K562 (cell line): ENCODE measurements at regions not wholly inside any gene's neighbourhood (a gene's known extent, or its start where the extent isn't known, plus 50 kb on each side); places are given as distances from the start of the nearest gene placed in this dataset.

Experiments used
- FOSL1 ChIP-seq: fragments of 200-800 bp; sonication (Bioruptor generic); conservative IDR thresholded peaks from 2 replicates; pipeline ENCODE4 v1.6.1; 2016; ENCODE audit warnings: missing genetic modification characterization, missing compliant biosample characterization
- GTF3C2 ChIP-seq: IDR thresholded peaks from 3 replicates; pipeline ENCODE4 v1.6.1; 2011; ENCODE audit warnings: borderline replicate concordance, mild to moderate bottlenecking, moderate library complexity; ENCODE audit not compliant: insufficient read length; ENCODE audit errors: extremely low read depth
- POLR2A ChIP-seq: fragments of 450-650 bp; conservative IDR thresholded peaks from 2 replicates; pipeline ENCODE4 v1.6.1; 2016
- TF ChIP-seq, protein P1 (sequence below), 3 experiments: IDR thresholded peaks in 2 of 3; conservative IDR thresholded peaks in 1 of 3; 2 replicates each; pipeline ENCODE4 v1.5.1; 2011 to 2012; ENCODE audit warnings: low read length in 3 of 3, mild to moderate bottlenecking in 3 of 3, control low read depth in 2 of 3, improper control_type of control experiment in 1 of 3, inconsistent platforms in 1 of 3, low read depth in 1 of 3, mixed read lengths in 1 of 3, moderate library complexity in 1 of 3; ENCODE audit not compliant: insufficient read depth in 2 of 3
- TF ChIP-seq, protein P2 (sequence below): fragments of 200-800 bp; sonication (Bioruptor generic); IDR thresholded peaks from 2 replicates; pipeline ENCODE4 v1.6.1; 2016; ENCODE audit warnings: missing genetic modification characterization, missing compliant biosample characterization

- TF ChIP-seq GTF3C2 (no peak), POLR2A (no peak), FOSL1 (tag) (no peak)
- TF ChIP-seq, protein P1, sequence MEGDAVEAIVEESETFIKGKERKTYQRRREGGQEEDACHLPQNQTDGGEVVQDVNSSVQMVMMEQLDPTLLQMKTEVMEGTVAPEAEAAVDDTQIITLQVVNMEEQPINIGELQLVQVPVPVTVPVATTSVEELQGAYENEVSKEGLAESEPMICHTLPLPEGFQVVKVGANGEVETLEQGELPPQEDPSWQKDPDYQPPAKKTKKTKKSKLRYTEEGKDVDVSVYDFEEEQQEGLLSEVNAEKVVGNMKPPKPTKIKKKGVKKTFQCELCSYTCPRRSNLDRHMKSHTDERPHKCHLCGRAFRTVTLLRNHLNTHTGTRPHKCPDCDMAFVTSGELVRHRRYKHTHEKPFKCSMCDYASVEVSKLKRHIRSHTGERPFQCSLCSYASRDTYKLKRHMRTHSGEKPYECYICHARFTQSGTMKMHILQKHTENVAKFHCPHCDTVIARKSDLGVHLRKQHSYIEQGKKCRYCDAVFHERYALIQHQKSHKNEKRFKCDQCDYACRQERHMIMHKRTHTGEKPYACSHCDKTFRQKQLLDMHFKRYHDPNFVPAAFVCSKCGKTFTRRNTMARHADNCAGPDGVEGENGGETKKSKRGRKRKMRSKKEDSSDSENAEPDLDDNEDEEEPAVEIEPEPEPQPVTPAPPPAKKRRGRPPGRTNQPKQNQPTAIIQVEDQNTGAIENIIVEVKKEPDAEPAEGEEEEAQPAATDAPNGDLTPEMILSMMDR (IDR thresholded peaks at IDR 0.05 in 2 of 3, conservative IDR thresholded peaks at IDR 0.05 in 1 of 3; ENCODE audit: insufficient read depth in 2 of 3, low read depth in 1 of 3, low read length in 3 of 3) = no peak
- TF ChIP-seq, protein P2, sequence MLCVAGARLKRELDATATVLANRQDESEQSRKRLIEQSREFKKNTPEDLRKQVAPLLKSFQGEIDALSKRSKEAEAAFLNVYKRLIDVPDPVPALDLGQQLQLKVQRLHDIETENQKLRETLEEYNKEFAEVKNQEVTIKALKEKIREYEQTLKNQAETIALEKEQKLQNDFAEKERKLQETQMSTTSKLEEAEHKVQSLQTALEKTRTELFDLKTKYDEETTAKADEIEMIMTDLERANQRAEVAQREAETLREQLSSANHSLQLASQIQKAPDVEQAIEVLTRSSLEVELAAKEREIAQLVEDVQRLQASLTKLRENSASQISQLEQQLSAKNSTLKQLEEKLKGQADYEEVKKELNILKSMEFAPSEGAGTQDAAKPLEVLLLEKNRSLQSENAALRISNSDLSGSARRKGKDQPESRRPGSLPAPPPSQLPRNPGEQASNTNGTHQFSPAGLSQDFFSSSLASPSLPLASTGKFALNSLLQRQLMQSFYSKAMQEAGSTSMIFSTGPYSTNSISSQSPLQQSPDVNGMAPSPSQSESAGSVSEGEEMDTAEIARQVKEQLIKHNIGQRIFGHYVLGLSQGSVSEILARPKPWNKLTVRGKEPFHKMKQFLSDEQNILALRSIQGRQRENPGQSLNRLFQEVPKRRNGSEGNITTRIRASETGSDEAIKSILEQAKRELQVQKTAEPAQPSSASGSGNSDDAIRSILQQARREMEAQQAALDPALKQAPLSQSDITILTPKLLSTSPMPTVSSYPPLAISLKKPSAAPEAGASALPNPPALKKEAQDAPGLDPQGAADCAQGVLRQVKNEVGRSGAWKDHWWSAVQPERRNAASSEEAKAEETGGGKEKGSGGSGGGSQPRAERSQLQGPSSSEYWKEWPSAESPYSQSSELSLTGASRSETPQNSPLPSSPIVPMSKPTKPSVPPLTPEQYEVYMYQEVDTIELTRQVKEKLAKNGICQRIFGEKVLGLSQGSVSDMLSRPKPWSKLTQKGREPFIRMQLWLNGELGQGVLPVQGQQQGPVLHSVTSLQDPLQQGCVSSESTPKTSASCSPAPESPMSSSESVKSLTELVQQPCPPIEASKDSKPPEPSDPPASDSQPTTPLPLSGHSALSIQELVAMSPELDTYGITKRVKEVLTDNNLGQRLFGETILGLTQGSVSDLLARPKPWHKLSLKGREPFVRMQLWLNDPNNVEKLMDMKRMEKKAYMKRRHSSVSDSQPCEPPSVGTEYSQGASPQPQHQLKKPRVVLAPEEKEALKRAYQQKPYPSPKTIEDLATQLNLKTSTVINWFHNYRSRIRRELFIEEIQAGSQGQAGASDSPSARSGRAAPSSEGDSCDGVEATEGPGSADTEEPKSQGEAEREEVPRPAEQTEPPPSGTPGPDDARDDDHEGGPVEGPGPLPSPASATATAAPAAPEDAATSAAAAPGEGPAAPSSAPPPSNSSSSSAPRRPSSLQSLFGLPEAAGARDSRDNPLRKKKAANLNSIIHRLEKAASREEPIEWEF (CRISPR knock-in tag) = no peak
Measured at GRCh38 chr4:82125787-82126297, 247.9 kb downstream of the HNRNPD start.
